Upper lobe of left lung (tissue), 4 donors: ENCODE measurements at regions not wholly inside any gene's neighbourhood (a gene's known extent, or its start where the extent isn't known, plus 50 kb on each side); places are given as distances from the start of the nearest gene placed in this dataset.

ENCODE experiments used
- EP300 ChIP-seq, 4 donors: sonication (generic); formaldehyde crosslinking; IDR thresholded peaks; one replicate each; pipeline ENCODE4 v1.5.1; 2017; ENCODE audit warnings: antibody characterized with exemption in 4 of 4, control low read depth in 2 of 4
- POLR2A ChIP-seq, 4 donors: fragments of 450-650 bp; IDR thresholded peaks; one replicate each; pipeline ENCODE4 v1.5.1; 2016 to 2017; ENCODE audit warnings: antibody characterized with exemption in 4 of 4, mild to moderate bottlenecking in 2 of 4
- POLR2AphosphoS5 ChIP-seq, 2 donors: sonication (generic); formaldehyde crosslinking; IDR thresholded peaks; one replicate each; pipeline ENCODE4 v1.5.1; 2017; ENCODE audit warnings: antibody characterized with exemption in 2 of 2
- TF ChIP-seq, protein P1 (sequence below), 6 experiments: fragments of 450-650 bp in 4 of 6; fragments of 200-600 bp in 2 of 6; sonication (generic) in 2 of 6; IDR thresholded peaks; one replicate each; pipeline ENCODE4 v1.5.1; 2016 to 2019; ENCODE audit warnings: antibody characterized with exemption in 6 of 6

DNA sequence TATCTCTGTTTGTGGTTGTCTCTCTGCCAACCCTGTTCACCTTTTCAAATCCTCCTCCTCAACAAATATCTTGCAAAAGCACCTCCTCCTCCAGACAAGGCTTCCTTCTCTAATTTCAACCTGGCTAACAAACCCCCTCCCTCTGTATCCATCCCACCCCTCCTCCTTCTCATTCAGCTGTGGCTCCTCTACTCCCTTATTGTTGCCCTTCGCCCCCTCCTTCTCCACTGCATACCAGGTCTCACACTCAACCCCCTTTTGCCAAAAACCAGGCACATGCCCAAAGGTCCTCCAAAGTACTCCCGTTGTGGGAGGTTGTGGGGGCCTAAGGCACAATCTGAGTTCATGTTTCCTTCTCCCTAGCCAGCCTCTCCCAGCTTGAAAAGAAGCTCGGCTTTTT, 110.6 kb downstream of the JRKL start:
- TF ChIP-seq POLR2A (IDR thresholded peaks at IDR 0.05) (no peak), EP300 (IDR thresholded peaks at IDR 0.05) (no peak), POLR2AphosphoS5 (IDR thresholded peaks at IDR 0.05) (no peak)
- TF ChIP-seq, protein P1, sequence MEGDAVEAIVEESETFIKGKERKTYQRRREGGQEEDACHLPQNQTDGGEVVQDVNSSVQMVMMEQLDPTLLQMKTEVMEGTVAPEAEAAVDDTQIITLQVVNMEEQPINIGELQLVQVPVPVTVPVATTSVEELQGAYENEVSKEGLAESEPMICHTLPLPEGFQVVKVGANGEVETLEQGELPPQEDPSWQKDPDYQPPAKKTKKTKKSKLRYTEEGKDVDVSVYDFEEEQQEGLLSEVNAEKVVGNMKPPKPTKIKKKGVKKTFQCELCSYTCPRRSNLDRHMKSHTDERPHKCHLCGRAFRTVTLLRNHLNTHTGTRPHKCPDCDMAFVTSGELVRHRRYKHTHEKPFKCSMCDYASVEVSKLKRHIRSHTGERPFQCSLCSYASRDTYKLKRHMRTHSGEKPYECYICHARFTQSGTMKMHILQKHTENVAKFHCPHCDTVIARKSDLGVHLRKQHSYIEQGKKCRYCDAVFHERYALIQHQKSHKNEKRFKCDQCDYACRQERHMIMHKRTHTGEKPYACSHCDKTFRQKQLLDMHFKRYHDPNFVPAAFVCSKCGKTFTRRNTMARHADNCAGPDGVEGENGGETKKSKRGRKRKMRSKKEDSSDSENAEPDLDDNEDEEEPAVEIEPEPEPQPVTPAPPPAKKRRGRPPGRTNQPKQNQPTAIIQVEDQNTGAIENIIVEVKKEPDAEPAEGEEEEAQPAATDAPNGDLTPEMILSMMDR (IDR thresholded peaks at IDR 0.05) = no peak
